ENCODE measurements at regions not wholly inside any gene's neighbourhood (a gene's known extent, or its start where the extent isn't known, plus 50 kb on each side); places are given as distances from the start of the nearest gene placed in this dataset.

- DNase-seq (ENCODE audit: low spot score): no peak
Measured at GRCh38 chr1:34656299-34656698, 98.5 kb upstream of the GJB5 start.

- no peak for DNase-seq (ENCODE audit: low spot score)
Measured at GRCh38 chr1:34656731-34657130, 98.1 kb upstream of the GJB5 start.

GRCh38 chr1:34657266-34657665 lies 97.6 kb upstream of the GJB5 start:
- DNase-seq (ENCODE audit: low spot score): no peak

- DNase-seq (ENCODE audit: low spot score): no peak
Measured at GRCh38 chr1:34657849-34658248, 97.0 kb upstream of the GJB5 start.

GRCh38 chr1:34663031-34663430 lies 91.8 kb upstream of the GJB5 start:
- DNase-seq (ENCODE audit: low spot score): peak; percentile 10

- no peak for DNase-seq (ENCODE audit: low spot score)
Measured at GRCh38 chr1:34668063-34668462, 86.8 kb upstream of the GJB5 start.

GRCh38 chr1:34670982-34671381 lies 83.9 kb upstream of the GJB5 start:
- DNase-seq (ENCODE audit: low spot score): no peak

GRCh38 chr1:34671887-34672286 lies 83.0 kb upstream of the GJB5 start:
- no peak for DNase-seq (ENCODE audit: low spot score)

GRCh38 chr1:34681480-34682451 lies 73.1 kb upstream of the GJB5 start:
- peak; percentile 69 for DNase-seq (ENCODE audit: low spot score)

GRCh38 chr1:34682452-34683223 lies 72.2 kb upstream of the GJB5 start:
- peak; percentile 13 for DNase-seq (ENCODE audit: low spot score)

- no peak for DNase-seq (ENCODE audit: low spot score)
Measured at GRCh38 chr1:34683616-34684015, 71.2 kb upstream of the GJB5 start.

GRCh38 chr1:34684266-34684665 lies 70.6 kb upstream of the GJB5 start:
- DNase-seq (ENCODE audit: low spot score): no peak

- no peak for DNase-seq (ENCODE audit: low spot score)
Measured at GRCh38 chr1:34685225-34685624, 69.6 kb upstream of the GJB5 start.

GRCh38 chr1:34686531-34686930 lies 68.3 kb upstream of the GJB5 start:
- DNase-seq (ENCODE audit: low spot score): no peak

GRCh38 chr1:34688006-34688741 lies 66.7 kb upstream of the GJB5 start:
- DNase-seq (ENCODE audit: low spot score): no peak

- DNase-seq (ENCODE audit: low spot score): no peak
Measured at GRCh38 chr1:34690269-34690668, 64.6 kb upstream of the GJB5 start.

GRCh38 chr1:34693081-34693480 lies 61.8 kb upstream of the GJB5 start:
- DNase-seq (ENCODE audit: low spot score): no peak

- no peak for DNase-seq (ENCODE audit: low spot score)
Measured at GRCh38 chr1:34694383-34694782, 60.5 kb upstream of the GJB5 start.

- DNase-seq (ENCODE audit: low spot score): no peak
Measured at GRCh38 chr1:34695580-34695979, 59.3 kb upstream of the GJB5 start.

GRCh38 chr1:34696230-34696629 lies 58.6 kb upstream of the GJB5 start:
- DNase-seq (ENCODE audit: low spot score): no peak

GRCh38 chr1:34696981-34697380 lies 57.9 kb upstream of the GJB5 start:
- DNase-seq (ENCODE audit: low spot score): no peak

- no peak for DNase-seq (ENCODE audit: low spot score)
Measured at GRCh38 chr1:34697818-34698217, 57.0 kb upstream of the GJB5 start.
